Neural progenitor cell (in vitro differentiated cells): ENCODE measurements at regions not wholly inside any gene's neighbourhood (a gene's known extent, or its start where the extent isn't known, plus 50 kb on each side); places are given as distances from the start of the nearest gene placed in this dataset.

Experiments used
- DNase-seq: peaks from one replicate; pipeline ENCODE4 v3.0.0-alpha.2; 2016; ENCODE audit warnings: low spot score
- H2AFZ ChIP-seq: fragments of 200-600 bp; sonication (generic); replicated peaks from 2 replicates; pipeline ENCODE4 v1.6.1; 2016; ENCODE audit warnings: antibody characterized with exemption
- H3F3A ChIP-seq: fragments of 200-600 bp; sonication (generic); 2 replicates; pipeline ENCODE4 v1.6.1; 2016; ENCODE audit warnings: antibody characterized with exemption, low read depth
- H3K27ac ChIP-seq: fragments of 200-600 bp; sonication (generic); 2 replicates; pipeline ENCODE4 v1.5.1; 2016; ENCODE audit warnings: mild to moderate bottlenecking
- H3K27me3 ChIP-seq: fragments of 200-600 bp; sonication (generic); 2 replicates; pipeline ENCODE4 v1.6.1; 2016; ENCODE audit warnings: mild to moderate bottlenecking, moderate library complexity
- H3K36me3 ChIP-seq: fragments of 200-600 bp; sonication (generic); 2 replicates; pipeline ENCODE4 v1.5.1; 2016
- H3K4me1 ChIP-seq: fragments of 200-600 bp; sonication (generic); 2 replicates; pipeline ENCODE4 v1.6.1; 2016; ENCODE audit warnings: mixed run types
- H3K4me2 ChIP-seq: fragments of 200-600 bp; sonication (generic); 2 replicates; pipeline ENCODE4 v1.6.1; 2016
- H3K4me3 ChIP-seq: fragments of 200-600 bp; sonication (generic); 2 replicates; pipeline ENCODE4 v1.5.1; 2016
- H3K79me2 ChIP-seq: fragments of 200-600 bp; sonication (generic); 2 replicates; pipeline ENCODE4 v1.6.1; 2016; ENCODE audit warnings: low read depth
- H3K9ac ChIP-seq: fragments of 200-600 bp; sonication (generic); 2 replicates; pipeline ENCODE4 v1.6.1; 2016
- H3K9me3 ChIP-seq: fragments of 200-600 bp; sonication (generic); 2 replicates; pipeline ENCODE4 v1.5.1; 2016; ENCODE audit warnings: low read depth
- H4K20me1 ChIP-seq: fragments of 200-600 bp; sonication (generic); 2 replicates; pipeline ENCODE4 v1.6.1; 2016; ENCODE audit warnings: low read depth
- H3K27ac Mint-ChIP-seq: 3 replicates; pipeline ENCODE4 v1.8.0; 2021; ENCODE audit warnings: mixed read lengths
- H3K27me3 Mint-ChIP-seq: 2 replicates; pipeline ENCODE4 v1.8.0; 2022; ENCODE audit warnings: low read depth, mild to moderate bottlenecking, inconsistent platforms, moderate library complexity, mixed read lengths; ENCODE audit not compliant: insufficient read depth
- H3K36me3 Mint-ChIP-seq: 3 replicates; pipeline ENCODE4 v1.8.0; 2021; ENCODE audit warnings: mixed read lengths
- H3K4me1 Mint-ChIP-seq: 3 replicates; pipeline ENCODE4 v1.8.0; 2021; ENCODE audit warnings: mixed read lengths
- H3K4me3 Mint-ChIP-seq: 3 replicates; pipeline ENCODE4 v1.8.0; 2021; ENCODE audit warnings: mild to moderate bottlenecking, moderate library complexity, mixed read lengths
- H3K9me3 Mint-ChIP-seq: 3 replicates; pipeline ENCODE4 v1.8.0; 2020; ENCODE audit warnings: mixed read lengths
- EZH2 ChIP-seq: fragments of 200-600 bp; sonication (generic); IDR thresholded peaks from 2 replicates; pipeline ENCODE4 v1.6.1; 2017; ENCODE audit warnings: antibody characterized with exemption, mild to moderate bottlenecking, moderate library complexity
- EZH2phosphoT487 ChIP-seq: fragments of 200-600 bp; sonication (generic); IDR thresholded peaks from 2 replicates; pipeline ENCODE4 v1.6.1; 2017; ENCODE audit warnings: antibody characterized with exemption
- TF ChIP-seq, protein P1 (sequence below): fragments of 200-600 bp; sonication (generic); IDR thresholded peaks from 2 replicates; pipeline ENCODE4 v1.5.1; 2017; ENCODE audit warnings: antibody characterized with exemption, mild to moderate bottlenecking

GRCh38 chr4:107452717-107453630 lies 267.1 kb downstream of the PAPSS1 start:
- Mint-ChIP-seq H3K4me1 (peaks cover 3% of the 10 kb centered on the region), H3K9me3 (no peaks in the 10 kb centered on the region), H3K36me3 (no peaks in the 10 kb centered on the region), H3K27ac (no peak overlapping the region), H3K27me3 (peaks cover 2% of the 10 kb centered on the region), H3K4me3 (no peak overlapping the region)
- no peaks in the 10 kb centered on the region for H3F3A ChIP-seq
- no peaks in the 10 kb centered on the region for H3K27me3 ChIP-seq
- H3K9me3 ChIP-seq, result no peaks in the 10 kb centered on the region
- no peak for DNase-seq
- H2AFZ ChIP-seq, result no peak overlapping the region
- no peaks in the 10 kb centered on the region for H4K20me1 ChIP-seq
- no peak overlapping the region for H3K9ac ChIP-seq
- TF ChIP-seq, protein P1, sequence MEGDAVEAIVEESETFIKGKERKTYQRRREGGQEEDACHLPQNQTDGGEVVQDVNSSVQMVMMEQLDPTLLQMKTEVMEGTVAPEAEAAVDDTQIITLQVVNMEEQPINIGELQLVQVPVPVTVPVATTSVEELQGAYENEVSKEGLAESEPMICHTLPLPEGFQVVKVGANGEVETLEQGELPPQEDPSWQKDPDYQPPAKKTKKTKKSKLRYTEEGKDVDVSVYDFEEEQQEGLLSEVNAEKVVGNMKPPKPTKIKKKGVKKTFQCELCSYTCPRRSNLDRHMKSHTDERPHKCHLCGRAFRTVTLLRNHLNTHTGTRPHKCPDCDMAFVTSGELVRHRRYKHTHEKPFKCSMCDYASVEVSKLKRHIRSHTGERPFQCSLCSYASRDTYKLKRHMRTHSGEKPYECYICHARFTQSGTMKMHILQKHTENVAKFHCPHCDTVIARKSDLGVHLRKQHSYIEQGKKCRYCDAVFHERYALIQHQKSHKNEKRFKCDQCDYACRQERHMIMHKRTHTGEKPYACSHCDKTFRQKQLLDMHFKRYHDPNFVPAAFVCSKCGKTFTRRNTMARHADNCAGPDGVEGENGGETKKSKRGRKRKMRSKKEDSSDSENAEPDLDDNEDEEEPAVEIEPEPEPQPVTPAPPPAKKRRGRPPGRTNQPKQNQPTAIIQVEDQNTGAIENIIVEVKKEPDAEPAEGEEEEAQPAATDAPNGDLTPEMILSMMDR, result no peak
- TF ChIP-seq EZH2 (no peak), EZH2phosphoT487 (no peak)
- no peaks in the 10 kb centered on the region for H3K36me3 ChIP-seq
- H3K4me3 ChIP-seq, result no peak overlapping the region
- no peaks in the 10 kb centered on the region for H3K4me1 ChIP-seq
- H3K79me2 ChIP-seq, result no peaks in the 10 kb centered on the region
- no peak overlapping the region for H3K4me2 ChIP-seq
- H3K27ac ChIP-seq, result no peak overlapping the region

GRCh38 chr4:107449611-107450369 lies 270.2 kb downstream of the PAPSS1 start:
- Mint-ChIP-seq H3K27ac (no peak overlapping the region), H3K4me1 (no peaks in the 10 kb centered on the region), H3K27me3 (peaks cover 2% of the 10 kb centered on the region), H3K36me3 (no peaks in the 10 kb centered on the region), H3K4me3 (no peak overlapping the region), H3K9me3 (no peaks in the 10 kb centered on the region)
- no peak overlapping the region for H2AFZ ChIP-seq
- no peaks in the 10 kb centered on the region for H3K27me3 ChIP-seq
- TF ChIP-seq, protein P1, result no peak
- TF ChIP-seq EZH2phosphoT487, result no peak
- no peak for TF ChIP-seq EZH2
- H3K4me1 ChIP-seq, result no peaks in the 10 kb centered on the region
- H3K79me2 ChIP-seq, result no peaks in the 10 kb centered on the region
- H3K9ac ChIP-seq, result no peak overlapping the region
- H3K27ac ChIP-seq, result no peak overlapping the region
- DNase-seq, result no peak
- no peaks in the 10 kb centered on the region for H4K20me1 ChIP-seq
- H3F3A ChIP-seq, result no peaks in the 10 kb centered on the region
- no peaks in the 10 kb centered on the region for H3K9me3 ChIP-seq
- no peak overlapping the region for H3K4me2 ChIP-seq
- H3K36me3 ChIP-seq, result no peaks in the 10 kb centered on the region
- H3K4me3 ChIP-seq, result no peak overlapping the region

GRCh38 chr4:107442538-107443111 lies 277.4 kb downstream of the PAPSS1 start:
- H3K9me3 Mint-ChIP-seq, result no peaks in the 10 kb centered on the region
- H3K36me3 Mint-ChIP-seq, result no peaks in the 10 kb centered on the region
- H3K4me3 Mint-ChIP-seq, result no peak overlapping the region
- TF ChIP-seq, protein P1, result no peak
- TF ChIP-seq EZH2phosphoT487 (no peak), EZH2 (no peak)
- Histone ChIP-seq H3F3A (no peaks in the 10 kb centered on the region), H3K4me2 (no peak overlapping the region), H3K4me1 (no peaks in the 10 kb centered on the region), H3K27me3 (no peaks in the 10 kb centered on the region), H3K27ac (no peak overlapping the region), H3K9me3 (no peaks in the 10 kb centered on the region), H3K9ac (no peak overlapping the region), H3K36me3 (no peaks in the 10 kb centered on the region), H3K79me2 (no peaks in the 10 kb centered on the region), H2AFZ (no peak overlapping the region), H3K4me3 (no peak overlapping the region), H4K20me1 (no peaks in the 10 kb centered on the region)
- H3K4me1 Mint-ChIP-seq, result no peaks in the 10 kb centered on the region
- no peak overlapping the region for H3K27ac Mint-ChIP-seq
- DNase-seq, result no peak
- H3K27me3 Mint-ChIP-seq, result no peaks in the 10 kb centered on the region
